ENCODE measurements at regions not wholly inside any gene's neighbourhood (a gene's known extent, or its start where the extent isn't known, plus 50 kb on each side); places are given as distances from the start of the nearest gene placed in this dataset.

DNA sequence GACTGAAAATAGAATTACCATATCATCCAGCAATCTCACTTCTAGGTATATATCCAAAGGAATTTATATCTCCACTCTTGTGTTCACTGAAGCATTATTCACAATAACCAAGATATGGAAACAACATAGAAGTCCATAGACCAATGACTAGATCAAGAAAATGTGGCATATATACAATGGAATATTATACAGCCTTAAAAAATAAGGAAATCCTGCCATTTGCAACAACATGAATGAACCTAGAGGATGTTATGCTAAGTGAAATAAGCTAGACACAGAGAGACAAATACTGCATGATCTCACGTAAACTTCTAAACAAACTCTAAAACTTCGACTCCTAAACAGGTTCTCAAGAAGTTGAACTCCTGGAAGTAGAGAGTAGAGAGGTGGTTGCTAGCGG lies 254.5 kb downstream of the SKIDA1 start:
- Histone ChIP-seq H3K27ac (ENCODE audit: low read depth in 1 of 3, low read length in 2 of 3) (no peak overlapping the region), H3K36me3 (ENCODE audit: control insufficient read depth in 3 of 3, insufficient read depth in 2 of 3, low read depth in 1 of 3, low read length in 3 of 3) (no peaks in the 10 kb centered on the region), H3K4me1 (ENCODE audit: control insufficient read depth in 3 of 3, insufficient read depth in 2 of 3, low read depth in 1 of 3, low read length in 2 of 3) (no peaks in the 10 kb centered on the region), H3K9me3 (ENCODE audit: control insufficient read depth in 2 of 2, insufficient read depth in 1 of 2, low read depth in 1 of 2, low read length in 1 of 2) (peaks cover 0 to 4% of the 10 kb centered on the region in 2 donors), H3K4me3 (ENCODE audit: low read depth in 1 of 3, low read length in 3 of 3) (no peak overlapping the region), H3K27me3 (ENCODE audit: control insufficient read depth in 3 of 3, insufficient read depth in 3 of 3, low read length in 3 of 3) (peaks cover 0 to 2% (median 0%) of the 10 kb centered on the region in 3 donors)
- FAIRE-seq (no peak), DNase-seq (no peak)
- WGBS, 3 donors = 82 to 98% (median 97%) methylated on average over 3 of the region's 3 CpGs

DNA sequence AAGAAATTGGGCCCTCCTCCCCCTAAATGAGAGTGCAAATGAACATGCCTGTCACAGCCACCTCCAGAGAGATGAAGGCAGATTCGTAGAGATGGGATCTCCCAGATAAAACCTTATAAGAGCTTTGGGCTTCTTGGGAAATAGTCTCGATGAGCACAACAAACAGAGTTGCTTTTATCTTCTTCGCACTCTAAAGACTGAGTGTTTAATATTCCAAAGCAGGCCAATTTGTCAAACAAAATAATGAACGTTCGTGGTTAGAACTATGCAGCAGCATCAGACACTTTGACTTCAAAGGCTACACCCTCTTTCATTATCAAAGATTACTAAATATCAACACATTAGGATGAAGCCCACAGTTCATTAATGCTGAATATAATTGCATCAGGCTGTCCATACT lies 256.2 kb downstream of the SKIDA1 start:
- Histone ChIP-seq H3K27me3 (ENCODE audit: control insufficient read depth in 3 of 3, insufficient read depth in 3 of 3, low read length in 3 of 3) (peaks cover 0 to 2% (median 0%) of the 10 kb centered on the region in 3 donors), H3K4me1 (ENCODE audit: control insufficient read depth in 3 of 3, insufficient read depth in 2 of 3, low read depth in 1 of 3, low read length in 2 of 3) (no peaks in the 10 kb centered on the region), H3K4me3 (ENCODE audit: low read depth in 1 of 3, low read length in 3 of 3) (no peak overlapping the region), H3K9me3 (ENCODE audit: control insufficient read depth in 2 of 2, insufficient read depth in 1 of 2, low read depth in 1 of 2, low read length in 1 of 2) (no peaks in the 10 kb centered on the region), H3K36me3 (ENCODE audit: control insufficient read depth in 3 of 3, insufficient read depth in 2 of 3, low read depth in 1 of 3, low read length in 3 of 3) (no peaks in the 10 kb centered on the region), H3K27ac (ENCODE audit: low read depth in 1 of 3, low read length in 2 of 3) (no peak overlapping the region)
- DNase-seq (no peak), FAIRE-seq (no peak)
- WGBS, 3 donors = 76 to 80% (median 79%) methylated on average over 5 of the region's 5 CpGs

DNA sequence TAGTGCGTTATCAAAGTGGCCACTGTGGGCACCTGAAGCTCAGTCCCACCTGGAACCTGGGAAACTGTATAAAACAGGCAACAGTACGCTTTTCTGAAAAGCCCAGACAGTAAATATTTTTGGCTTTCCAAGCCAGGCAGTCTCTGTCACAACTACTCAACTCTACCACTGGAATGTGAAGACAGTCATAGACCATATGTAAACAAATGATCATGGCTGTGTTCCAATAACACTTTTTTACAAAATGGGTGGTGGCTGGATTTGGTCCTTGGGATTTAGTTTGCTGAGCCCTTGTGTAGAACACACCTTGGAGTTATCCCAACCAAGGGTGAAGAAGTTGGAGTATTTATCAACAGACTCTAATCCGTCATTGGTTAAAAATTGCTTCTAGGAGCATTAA lies 259.9 kb downstream of the SKIDA1 start:
- no peak for FAIRE-seq
- Histone ChIP-seq H3K27ac (ENCODE audit: low read depth in 1 of 3, low read length in 2 of 3) (no peak overlapping the region), H3K36me3 (ENCODE audit: control insufficient read depth in 3 of 3, insufficient read depth in 2 of 3, low read depth in 1 of 3, low read length in 3 of 3) (no peaks in the 10 kb centered on the region), H3K4me3 (ENCODE audit: low read depth in 1 of 3, low read length in 3 of 3) (no peak overlapping the region), H3K27me3 (ENCODE audit: control insufficient read depth in 3 of 3, insufficient read depth in 3 of 3, low read length in 3 of 3) (peaks cover 0 to 2% (median 0%) of the 10 kb centered on the region in 3 donors), H3K4me1 (ENCODE audit: control insufficient read depth in 3 of 3, insufficient read depth in 2 of 3, low read depth in 1 of 3, low read length in 2 of 3) (no peaks in the 10 kb centered on the region), H3K9me3 (ENCODE audit: control insufficient read depth in 2 of 2, insufficient read depth in 1 of 2, low read depth in 1 of 2, low read length in 1 of 2) (no peaks in the 10 kb centered on the region)
- 68 to 86% (median 83%) methylated on average over 3 of the region's 3 CpGs for WGBS, 3 donors
- DNase-seq = no peak

DNA sequence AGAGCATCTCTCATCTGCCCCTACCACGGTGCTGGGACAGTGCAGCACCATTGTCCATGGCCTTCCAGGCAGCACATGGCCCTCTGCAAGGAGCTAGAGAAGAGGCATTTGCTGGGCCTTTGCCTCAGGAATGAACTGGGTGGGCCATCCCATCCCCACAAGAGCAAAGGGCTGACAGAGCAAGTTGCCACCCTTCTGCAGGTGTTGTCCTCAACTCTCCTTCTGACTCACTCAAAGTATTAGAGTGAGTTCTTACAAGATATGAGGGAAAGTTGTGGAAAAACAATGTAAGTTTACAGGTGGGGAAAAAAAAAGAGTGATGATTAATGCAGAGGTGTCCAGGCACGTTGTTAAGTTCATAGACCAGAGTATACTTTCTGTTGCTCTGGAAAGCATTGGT lies 261.2 kb downstream of the SKIDA1 start:
- Histone ChIP-seq H3K27ac (ENCODE audit: low read depth in 1 of 3, low read length in 2 of 3) (no peak overlapping the region), H3K4me1 (ENCODE audit: control insufficient read depth in 3 of 3, insufficient read depth in 2 of 3, low read depth in 1 of 3, low read length in 2 of 3) (no peaks in the 10 kb centered on the region)
- 71 to 77% (median 76%) methylated on average over 2 of the region's 2 CpGs for WGBS, 3 donors

DNA sequence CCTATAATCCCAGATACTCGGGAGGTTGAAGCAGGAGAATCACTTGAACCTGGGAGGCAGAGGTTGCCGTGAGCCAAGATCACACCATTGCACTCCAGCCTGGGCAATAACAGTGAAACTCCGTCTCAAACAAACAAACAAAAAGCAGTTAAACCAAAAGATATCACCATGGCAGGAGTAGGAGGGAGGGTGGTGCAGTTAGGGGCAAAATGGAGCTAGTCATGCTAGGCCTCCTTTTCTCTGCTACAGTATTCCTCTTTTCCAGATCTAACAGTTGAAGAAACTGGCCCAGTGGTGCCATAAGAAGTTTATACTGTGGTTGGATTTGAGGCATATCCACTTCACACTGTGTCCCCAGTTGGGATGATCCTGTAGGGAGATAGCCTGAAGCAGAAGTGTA lies 261.6 kb downstream of the SKIDA1 start:
- H3K4me3 ChIP-seq (ENCODE audit: low read depth in 1 of 3, low read length in 3 of 3) = no peak overlapping the region
- no peaks in the 10 kb centered on the region for H3K9me3 ChIP-seq (ENCODE audit: control insufficient read depth in 2 of 2, insufficient read depth in 1 of 2, low read depth in 1 of 2, low read length in 1 of 2)
- 85 to 92% (median 88%) methylated on average over 3 of the region's 3 CpGs for WGBS, 3 donors
- DNase-seq = no peak
- H3K36me3 ChIP-seq (ENCODE audit: control insufficient read depth in 3 of 3, insufficient read depth in 2 of 3, low read depth in 1 of 3, low read length in 3 of 3) = no peaks in the 10 kb centered on the region
- FAIRE-seq = no peak
- H3K27ac ChIP-seq (ENCODE audit: low read depth in 1 of 3, low read length in 2 of 3) = no peak overlapping the region
- no peaks in the 10 kb centered on the region for H3K4me1 ChIP-seq (ENCODE audit: control insufficient read depth in 3 of 3, insufficient read depth in 2 of 3, low read depth in 1 of 3, low read length in 2 of 3)
- H3K27me3 ChIP-seq (ENCODE audit: control insufficient read depth in 3 of 3, insufficient read depth in 3 of 3, low read length in 3 of 3) = peaks cover 0 to 2% (median 0%) of the 10 kb centered on the region in 3 donors

More for the DNA sequence above, 261.2 kb downstream of the SKIDA1 start:
- Histone ChIP-seq H3K4me3 (ENCODE audit: low read depth in 1 of 3, low read length in 3 of 3) (no peak overlapping the region), H3K9me3 (ENCODE audit: control insufficient read depth in 2 of 2, insufficient read depth in 1 of 2, low read depth in 1 of 2, low read length in 1 of 2) (no peaks in the 10 kb centered on the region), H3K36me3 (ENCODE audit: control insufficient read depth in 3 of 3, insufficient read depth in 2 of 3, low read depth in 1 of 3, low read length in 3 of 3) (no peaks in the 10 kb centered on the region), H3K27me3 (ENCODE audit: control insufficient read depth in 3 of 3, insufficient read depth in 3 of 3, low read length in 3 of 3) (peaks cover 0 to 2% (median 0%) of the 10 kb centered on the region in 3 donors)
- FAIRE-seq (no peak), DNase-seq (no peak)

DNA sequence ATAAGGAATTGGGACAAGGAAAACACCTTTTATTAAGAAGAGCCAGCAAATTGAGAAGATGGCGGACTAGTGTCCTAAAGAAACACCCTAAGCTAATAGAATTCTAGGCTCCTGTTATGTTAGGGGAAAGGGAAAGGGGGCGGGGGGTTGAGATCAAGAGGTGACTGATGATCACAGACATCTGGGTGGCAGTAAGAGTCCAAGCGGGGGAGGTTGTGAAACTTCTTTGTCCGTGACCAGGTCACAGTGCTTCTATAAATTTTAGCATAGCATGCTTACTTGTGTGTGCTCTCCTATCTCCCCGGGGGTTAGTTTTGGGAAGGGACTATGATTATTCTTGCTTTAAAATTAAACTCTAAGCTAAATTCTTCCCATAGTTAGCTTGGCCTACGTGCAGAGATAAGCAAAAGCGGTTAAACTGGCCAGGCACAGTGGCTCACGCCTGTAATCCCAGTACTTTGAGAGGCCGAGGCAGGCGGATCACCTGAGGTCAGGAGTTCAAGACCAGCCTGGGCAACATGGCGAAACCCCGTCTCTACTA lies 262.1 kb downstream of the SKIDA1 start:
- H3K27ac ChIP-seq (ENCODE audit: low read depth in 1 of 3, low read length in 2 of 3) = no peak overlapping the region
- peaks cover 0 to 2% (median 0%) of the 10 kb centered on the region in 3 donors for H3K27me3 ChIP-seq (ENCODE audit: control insufficient read depth in 3 of 3, insufficient read depth in 3 of 3, low read length in 3 of 3)
- H3K4me1 ChIP-seq (ENCODE audit: control insufficient read depth in 3 of 3, insufficient read depth in 2 of 3, low read depth in 1 of 3, low read length in 2 of 3) = no peaks in the 10 kb centered on the region
- no peaks in the 10 kb centered on the region for H3K36me3 ChIP-seq (ENCODE audit: control insufficient read depth in 3 of 3, insufficient read depth in 2 of 3, low read depth in 1 of 3, low read length in 3 of 3)
- 76 to 86% (median 84%) methylated on average over 12 of the region's 12 CpGs for WGBS, 3 donors
- FAIRE-seq (no peak), DNase-seq (no peak)
- no peaks in the 10 kb centered on the region for H3K9me3 ChIP-seq (ENCODE audit: control insufficient read depth in 2 of 2, insufficient read depth in 1 of 2, low read depth in 1 of 2, low read length in 1 of 2)
- no peak overlapping the region for H3K4me3 ChIP-seq (ENCODE audit: low read depth in 1 of 3, low read length in 3 of 3)

DNA sequence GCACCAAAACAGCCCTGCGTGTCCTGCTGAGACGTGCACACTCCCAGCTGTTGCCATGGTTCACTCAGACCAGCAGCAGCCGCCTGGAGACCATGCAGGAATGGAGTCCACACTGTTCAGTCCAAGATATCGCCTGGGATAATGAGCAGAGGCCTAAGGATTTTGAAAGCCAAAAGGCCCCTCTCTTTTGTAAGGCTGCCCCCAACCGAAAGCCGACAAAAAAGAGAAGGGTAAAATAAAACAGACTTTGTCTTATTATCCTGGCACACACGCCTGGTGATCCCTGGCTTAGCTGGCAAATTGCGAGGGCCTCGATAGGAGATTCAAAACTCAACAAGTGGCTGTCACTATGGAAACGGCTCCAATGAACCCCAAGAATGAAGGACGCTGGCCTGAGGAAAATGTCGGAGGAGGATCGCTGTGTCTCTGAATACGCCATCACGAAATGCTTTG lies 263.6 kb downstream of the SKIDA1 start:
- FAIRE-seq (no peak), DNase-seq (no peak)
- Histone ChIP-seq H3K27me3 (ENCODE audit: control insufficient read depth in 3 of 3, insufficient read depth in 3 of 3, low read length in 3 of 3) (peaks cover 0 to 2% (median 0%) of the 10 kb centered on the region in 3 donors), H3K36me3 (ENCODE audit: control insufficient read depth in 3 of 3, insufficient read depth in 2 of 3, low read depth in 1 of 3, low read length in 3 of 3) (no peaks in the 10 kb centered on the region), H3K4me1 (ENCODE audit: control insufficient read depth in 3 of 3, insufficient read depth in 2 of 3, low read depth in 1 of 3, low read length in 2 of 3) (no peaks in the 10 kb centered on the region), H3K4me3 (ENCODE audit: low read depth in 1 of 3, low read length in 3 of 3) (no peak overlapping the region), H3K27ac (ENCODE audit: low read depth in 1 of 3, low read length in 2 of 3) (no peak overlapping the region), H3K9me3 (ENCODE audit: control insufficient read depth in 2 of 2, insufficient read depth in 1 of 2, low read depth in 1 of 2, low read length in 1 of 2) (no peaks in the 10 kb centered on the region)
- WGBS, 3 donors = 83 to 90% (median 86%) methylated on average over 15 of the region's 15 CpGs

DNA sequence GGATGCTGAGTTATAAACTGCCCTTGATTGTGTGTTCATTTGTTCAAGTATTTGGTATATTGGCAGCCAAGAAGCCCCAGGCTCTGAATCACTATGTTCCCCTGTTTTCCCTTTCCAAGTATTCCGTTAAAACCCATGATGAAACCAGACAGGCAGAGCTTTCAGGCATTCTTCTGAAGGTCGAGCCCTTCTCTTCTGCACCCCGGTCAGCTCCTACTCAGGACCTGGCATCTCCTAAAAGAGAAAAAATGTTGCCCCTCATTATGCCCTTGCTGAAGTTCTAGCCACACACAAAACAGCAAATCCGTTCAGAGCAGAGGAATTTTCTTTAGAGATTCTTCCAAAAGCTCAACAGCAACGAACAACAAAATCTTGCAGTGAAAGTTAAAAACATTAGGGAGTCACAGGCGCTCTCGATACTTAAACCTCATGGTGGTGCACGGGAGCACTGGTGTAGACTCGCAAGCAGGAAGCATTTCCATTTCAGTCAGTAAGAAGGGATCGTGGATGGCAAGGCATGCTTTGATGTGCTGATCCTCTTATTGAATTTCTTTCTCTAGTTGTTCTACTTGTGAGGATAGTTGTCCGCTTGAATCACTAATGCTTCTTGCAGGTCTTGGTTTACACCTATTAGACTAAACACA lies 264.9 kb downstream of the SKIDA1 start:
- WGBS, 3 donors = 67 to 81% (median 67%) methylated on average over 11 of the region's 11 CpGs
- Histone ChIP-seq H3K9me3 (ENCODE audit: control insufficient read depth in 2 of 2, insufficient read depth in 1 of 2, low read depth in 1 of 2, low read length in 1 of 2) (no peaks in the 10 kb centered on the region), H3K4me3 (ENCODE audit: low read depth in 1 of 3, low read length in 3 of 3) (no peak overlapping the region), H3K4me1 (ENCODE audit: control insufficient read depth in 3 of 3, insufficient read depth in 2 of 3, low read depth in 1 of 3, low read length in 2 of 3) (no peaks in the 10 kb centered on the region), H3K27me3 (ENCODE audit: control insufficient read depth in 3 of 3, insufficient read depth in 3 of 3, low read length in 3 of 3) (no peaks in the 10 kb centered on the region), H3K36me3 (ENCODE audit: control insufficient read depth in 3 of 3, insufficient read depth in 2 of 3, low read depth in 1 of 3, low read length in 3 of 3) (no peaks in the 10 kb centered on the region), H3K27ac (ENCODE audit: low read depth in 1 of 3, low read length in 2 of 3) (no peak overlapping the region)
- DNase-seq (no peak), FAIRE-seq (no peak)

DNA sequence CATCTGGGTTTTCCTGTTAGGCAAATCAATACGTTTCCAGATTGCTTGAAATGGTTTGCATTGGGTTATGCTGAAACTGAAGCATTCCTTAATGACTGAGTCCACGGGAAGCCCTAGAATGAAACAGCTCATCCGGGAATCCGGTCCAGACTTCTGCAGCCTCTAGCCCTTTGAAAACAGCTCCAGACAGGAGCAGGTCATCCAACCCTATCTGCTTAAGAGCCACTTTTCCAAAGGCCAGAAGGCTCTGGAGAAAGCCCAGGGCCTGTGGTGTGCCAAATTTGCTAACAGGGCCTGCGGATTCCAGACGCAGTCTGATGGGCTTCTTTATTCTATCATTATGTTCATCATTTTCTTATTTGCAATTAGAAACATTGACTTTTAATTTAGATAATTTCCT lies 265.4 kb downstream of the SKIDA1 start:
- H3K27ac ChIP-seq (ENCODE audit: low read depth in 1 of 3, low read length in 2 of 3) = no peak overlapping the region
- H3K4me3 ChIP-seq (ENCODE audit: low read depth in 1 of 3, low read length in 3 of 3) = no peak overlapping the region
- no peak for FAIRE-seq

More for the DNA sequence above, 265.4 kb downstream of the SKIDA1 start:
- Histone ChIP-seq H3K36me3 (ENCODE audit: control insufficient read depth in 3 of 3, insufficient read depth in 2 of 3, low read depth in 1 of 3, low read length in 3 of 3) (no peaks in the 10 kb centered on the region), H3K9me3 (ENCODE audit: control insufficient read depth in 2 of 2, insufficient read depth in 1 of 2, low read depth in 1 of 2, low read length in 1 of 2) (no peaks in the 10 kb centered on the region), H3K4me1 (ENCODE audit: control insufficient read depth in 3 of 3, insufficient read depth in 2 of 3, low read depth in 1 of 3, low read length in 2 of 3) (no peaks in the 10 kb centered on the region), H3K27me3 (ENCODE audit: control insufficient read depth in 3 of 3, insufficient read depth in 3 of 3, low read length in 3 of 3) (no peaks in the 10 kb centered on the region)
- WGBS, 3 donors = 73 to 91% (median 90%) methylated on average over 6 of the region's 6 CpGs
- no peak for DNase-seq

Data from small intestine (tissue), 7 donors.